Hematopoietic multipotent progenitor cell treated with erythropoietin and hydrocortisone succinate and interleukin-3 and kit ligand, for 15 days (in vitro differentiated cells): ENCODE measurements at regions not wholly inside any gene's neighbourhood (a gene's known extent, or its start where the extent isn't known, plus 50 kb on each side); places are given as distances from the start of the nearest gene placed in this dataset.

Source experiments
- DNase-seq: peaks from one replicate; pipeline ENCODE4 v3.0.0-alpha.2; 2015; ENCODE audit warnings: low spot score

DNA sequence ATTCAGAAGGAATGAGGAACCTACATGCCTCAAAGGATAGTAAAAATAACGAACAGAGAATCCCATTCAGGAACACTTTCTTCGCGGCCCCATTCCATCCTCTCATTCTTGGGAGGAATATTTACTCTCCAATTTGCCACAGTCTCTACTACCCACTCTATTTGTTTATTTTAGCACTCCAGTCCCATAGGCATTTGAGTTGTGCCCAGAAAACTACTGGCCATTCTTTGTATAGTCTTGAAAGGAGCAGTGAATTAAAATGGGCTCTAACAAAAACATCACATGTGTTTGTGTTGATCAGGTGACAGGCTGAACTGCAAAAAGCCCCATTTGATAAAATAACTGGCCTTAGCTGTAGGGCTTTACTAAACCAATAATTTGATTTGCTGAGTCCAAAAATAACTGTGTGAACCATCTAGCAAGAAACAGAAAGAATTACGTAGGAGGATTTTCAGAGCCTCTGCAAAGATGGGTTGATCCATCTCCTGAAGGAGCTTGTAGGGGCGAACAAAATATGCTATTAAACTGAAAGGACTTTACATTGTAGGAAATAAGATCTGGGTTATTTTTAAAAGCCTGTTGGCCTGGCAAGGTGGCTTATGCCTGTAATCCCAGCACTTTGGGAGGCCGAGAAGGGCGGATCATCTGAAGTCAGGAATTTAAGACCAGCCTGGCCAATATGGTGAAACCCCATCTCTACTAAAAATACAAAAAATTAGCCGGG lies 142.3 kb upstream of the CPNE8 start:
- no peak for DNase-seq

GRCh38 chr12:39044754-39045153 lies 139.4 kb upstream of the CPNE8 start:
- no peak for DNase-seq

- DNase-seq, result no peak
Measured at GRCh38 chr12:39043424-39043822, 138.0 kb upstream of the CPNE8 start.

GRCh38 chr12:39040275-39040674 lies 134.9 kb upstream of the CPNE8 start:
- no peak for DNase-seq

DNA sequence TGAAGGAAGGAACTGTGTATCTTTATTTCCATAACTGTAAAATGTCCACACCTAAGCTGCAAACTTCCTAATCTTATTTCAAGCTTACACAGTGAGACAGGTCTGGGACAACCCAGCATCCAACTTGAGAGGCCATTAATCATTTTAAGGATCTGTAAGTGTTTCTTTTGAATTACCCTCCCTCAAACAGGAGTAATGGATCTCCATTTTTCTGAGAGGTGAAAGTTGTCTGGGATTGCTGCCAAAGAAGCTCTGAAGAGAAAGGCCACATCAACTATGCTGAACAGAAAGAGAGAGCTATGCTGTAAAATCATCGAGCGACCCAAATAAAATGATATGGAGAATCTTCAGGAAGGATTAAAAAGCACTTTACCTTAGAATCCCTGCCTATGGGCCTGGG lies 131.7 kb upstream of the CPNE8 start:
- DNase-seq, result no peak

DNA sequence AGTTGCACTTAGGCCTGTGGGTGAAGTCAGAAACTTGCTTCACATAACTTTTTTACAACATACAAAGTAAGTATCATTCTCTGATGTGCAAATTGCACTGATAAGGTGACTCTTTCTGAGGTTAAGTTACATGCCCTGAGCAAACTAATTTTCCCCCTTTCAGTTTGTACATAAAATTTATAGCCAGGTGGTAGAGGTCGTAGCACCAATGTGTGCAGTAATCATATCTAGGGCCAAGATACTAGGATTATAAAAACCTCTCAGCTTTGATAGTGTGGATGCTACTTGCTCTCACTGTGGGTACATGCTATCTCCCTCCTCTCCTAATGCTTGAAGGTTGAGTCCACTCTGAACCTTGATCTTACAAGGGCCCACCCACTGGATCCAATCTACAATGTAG lies 130.7 kb upstream of the CPNE8 start:
- DNase-seq, result no peak

DNA sequence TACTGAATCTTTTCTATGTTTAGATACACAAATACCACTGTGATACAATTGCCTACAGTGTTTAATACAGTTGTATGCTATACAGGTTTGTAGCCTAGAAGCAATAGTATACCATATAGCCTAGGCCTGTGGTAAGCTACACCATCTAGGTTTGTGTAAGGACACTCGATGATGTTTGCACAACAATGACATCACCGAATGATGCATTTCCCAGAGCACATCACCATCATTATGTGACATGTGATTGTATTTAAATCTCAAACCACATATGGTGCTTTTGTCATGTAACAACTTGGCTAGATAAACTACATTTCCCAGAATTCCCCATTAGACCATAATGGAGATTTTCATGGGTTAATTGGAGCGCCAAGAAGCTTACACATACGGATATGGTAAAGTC lies 128.4 kb upstream of the CPNE8 start:
- DNase-seq, result no peak

GRCh38 chr12:39032448-39032847 lies 127.1 kb upstream of the CPNE8 start:
- no peak for DNase-seq

- DNase-seq, result no peak
Measured at GRCh38 chr12:39032034-39032433, 126.6 kb upstream of the CPNE8 start.

DNA sequence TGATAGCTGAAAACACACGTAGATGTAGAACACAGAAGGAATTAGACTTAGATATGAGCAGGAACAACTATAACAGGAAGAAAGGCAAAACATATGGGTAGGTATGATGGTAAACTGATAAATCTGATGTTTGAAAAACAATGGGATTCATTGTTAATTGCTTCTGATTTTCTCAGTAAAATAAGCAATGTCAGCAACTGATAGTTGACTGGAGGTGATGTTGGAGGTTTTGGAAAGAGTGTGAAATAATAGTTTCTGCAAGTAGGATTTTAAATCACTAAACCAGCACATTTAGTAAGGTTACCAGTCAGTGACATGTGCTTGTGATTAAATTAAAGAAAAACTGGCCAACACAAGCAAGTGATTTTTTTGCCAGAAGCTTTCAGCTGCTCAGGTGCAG lies 123.0 kb upstream of the CPNE8 start:
- DNase-seq, result no peak

GRCh38 chr12:39012870-39013269 lies 107.5 kb upstream of the CPNE8 start:
- DNase-seq, result no peak

GRCh38 chr12:39011166-39011565 lies 105.8 kb upstream of the CPNE8 start:
- no peak for DNase-seq

- no peak for DNase-seq
Measured at GRCh38 chr12:39010406-39010805, 105.0 kb upstream of the CPNE8 start.

DNA sequence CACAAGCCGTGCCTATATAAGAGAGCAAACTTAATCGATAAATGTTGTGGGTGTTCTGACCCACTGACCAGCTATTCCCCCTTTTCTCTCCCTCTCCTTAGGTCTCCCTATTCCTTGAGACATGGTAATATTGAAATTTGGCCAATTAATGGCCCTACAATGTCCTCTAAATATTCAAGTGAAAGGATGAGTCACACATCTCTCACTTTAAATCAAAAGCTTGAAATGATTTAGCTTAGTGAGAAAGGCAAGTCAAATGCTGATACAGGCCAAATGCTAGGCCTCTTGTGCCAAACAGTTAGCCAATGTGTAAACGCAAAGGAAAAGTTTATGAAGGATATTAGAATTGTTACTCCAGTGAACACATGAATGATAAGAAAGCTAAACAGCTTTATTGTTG lies 102.2 kb upstream of the CPNE8 start:
- no peak for DNase-seq

DNA sequence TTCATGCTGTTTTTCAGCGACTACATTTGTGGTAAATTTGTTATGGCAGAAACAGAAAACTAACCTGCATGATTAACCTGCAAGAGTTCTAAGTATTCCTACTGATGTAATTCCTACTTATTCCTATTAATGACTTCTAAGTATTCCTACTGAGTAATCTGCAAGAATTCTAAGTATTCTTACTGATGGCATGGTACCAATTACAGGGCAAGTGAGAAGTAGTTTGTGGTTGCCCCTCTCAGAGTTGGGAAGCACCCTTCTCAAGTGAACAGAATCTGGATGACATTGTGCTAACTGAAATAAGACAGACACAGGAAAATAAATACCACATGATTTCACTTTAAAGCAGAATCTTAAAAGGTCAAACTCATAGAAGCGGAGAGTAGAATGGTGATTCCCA lies 100.9 kb upstream of the CPNE8 start:
- DNase-seq, result no peak

GRCh38 chr12:39005671-39006070 lies 100.3 kb upstream of the CPNE8 start:
- DNase-seq, result no peak

DNA sequence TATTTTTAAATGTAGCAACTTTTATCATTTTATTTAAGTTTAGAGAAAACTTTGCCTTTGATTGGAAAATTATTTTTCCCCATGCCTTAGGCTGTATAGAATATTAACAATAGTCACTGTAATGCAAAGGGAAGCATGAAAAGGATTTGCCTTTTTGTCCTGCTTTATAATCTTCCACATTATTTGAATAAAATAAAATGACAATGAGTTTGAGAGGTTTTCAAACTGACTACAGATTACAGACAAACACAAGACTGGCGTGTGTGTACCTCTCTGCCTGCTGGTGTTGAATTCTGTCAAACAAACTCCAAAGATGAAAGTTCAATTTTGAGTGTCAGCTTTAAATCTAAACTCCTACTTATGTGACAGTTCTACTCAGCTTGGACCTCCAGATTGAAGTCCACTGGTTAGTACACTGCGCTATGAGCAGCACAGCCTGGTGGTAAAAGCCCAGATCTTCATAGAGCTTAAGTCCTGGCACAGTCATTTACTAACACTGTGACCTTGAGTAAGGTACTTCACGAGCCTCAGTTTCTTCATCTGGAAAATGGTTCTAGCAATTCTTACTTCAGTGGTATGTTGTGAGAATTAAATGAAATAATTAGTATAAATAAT lies 98.3 kb upstream of the CPNE8 start:
- no peak for DNase-seq

GRCh38 chr12:39000370-39000769 lies 95.0 kb upstream of the CPNE8 start:
- no peak for DNase-seq

- DNase-seq, result no peak
Measured at GRCh38 chr12:38998887-38999482, 93.6 kb upstream of the CPNE8 start.

DNA sequence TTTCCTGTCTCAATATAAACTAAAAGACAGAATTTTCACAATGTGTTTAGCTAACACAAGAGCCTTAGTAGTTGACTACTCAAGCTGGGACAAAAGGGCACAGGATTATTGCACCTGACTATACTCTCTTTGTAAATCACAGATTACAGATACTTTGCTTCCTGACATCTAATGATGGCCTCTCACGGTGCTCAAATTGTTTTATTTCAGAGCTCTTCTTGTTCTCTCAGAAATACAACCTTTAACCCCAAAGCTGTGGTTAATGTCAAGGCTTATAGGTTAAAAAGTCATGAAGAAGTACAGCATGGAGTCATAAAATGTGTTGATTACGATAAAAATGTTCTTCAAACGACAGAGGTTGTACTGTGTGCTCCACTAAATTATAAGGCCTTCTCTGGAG lies 89.9 kb upstream of the CPNE8 start:
- DNase-seq, result no peak

DNA sequence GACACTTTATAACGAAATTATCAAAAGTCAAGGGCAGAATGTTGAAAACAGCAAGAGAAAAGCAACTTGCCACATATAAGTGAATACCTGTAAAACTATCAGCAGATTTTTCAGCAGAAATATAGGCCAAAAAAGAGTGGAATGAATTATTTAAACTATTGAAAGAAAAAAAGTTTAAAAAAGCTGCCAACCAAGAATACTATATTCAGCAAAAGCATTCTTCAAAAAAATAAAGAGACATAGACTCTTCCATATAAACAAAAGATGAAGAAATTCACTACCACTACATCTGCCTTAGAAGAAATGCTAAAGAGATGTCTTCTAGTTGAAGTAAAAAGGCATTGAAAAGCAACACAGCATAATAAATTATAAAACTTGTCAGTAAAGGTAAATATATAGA lies 80.6 kb upstream of the CPNE8 start:
- DNase-seq, result no peak

DNA sequence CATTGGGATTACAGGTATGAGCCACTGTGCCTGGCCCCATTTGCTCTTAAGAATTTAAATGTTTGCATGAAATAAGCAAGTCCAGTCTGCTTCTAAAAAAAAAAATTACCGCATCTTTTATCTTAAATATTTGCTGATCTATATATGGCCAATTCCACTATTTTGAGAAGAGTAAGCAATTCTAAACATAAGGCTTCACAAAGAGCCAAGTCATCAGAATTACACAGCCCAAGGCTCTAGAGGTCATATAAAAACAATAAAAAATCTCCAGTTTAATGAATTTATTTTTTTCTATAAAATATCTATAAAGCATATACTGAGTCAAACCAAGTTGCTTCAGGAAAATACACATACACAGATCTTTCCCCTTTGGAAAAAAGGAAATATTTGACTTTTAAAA lies 79.0 kb upstream of the CPNE8 start:
- no peak for DNase-seq

GRCh38 chr12:38983117-38983571 lies 77.8 kb upstream of the CPNE8 start:
- no peak for DNase-seq

- no peak for DNase-seq
Measured at GRCh38 chr12:38977132-38977531, 71.7 kb upstream of the CPNE8 start.
